GM19023 (cell line): ENCODE measurements at regions not wholly inside any gene's neighbourhood (a gene's known extent, or its start where the extent isn't known, plus 50 kb on each side); places are given as distances from the start of the nearest gene placed in this dataset.

Experiments used
- ATAC-seq: cut with Tn5 transposase; IDR thresholded peaks from one replicate; pipeline ENCODE4 v1.9.1; 2021; ENCODE audit warnings: mild to moderate bottlenecking, moderate library complexity; ENCODE audit not compliant: unreplicated experiment

- ATAC-seq = no peak
Observed at GRCh38 chr3:46146548-46146947, 61.6 kb downstream of the CCR1 start.

GRCh38 chr3:46146021-46146420 is 62.1 kb downstream of the CCR1 start:
- ATAC-seq = no peak

GRCh38 chr3:46145147-46145546 is 63.0 kb downstream of the CCR1 start:
- no peak for ATAC-seq

GRCh38 chr3:46143951-46144473 is 64.1 kb downstream of the CCR1 start:
- no peak for ATAC-seq

- no peak for ATAC-seq
Observed at GRCh38 chr3:46141813-46142212, 66.3 kb downstream of the CCR1 start.

- ATAC-seq = no peak
Observed at GRCh38 chr3:46138581-46138980, 69.5 kb downstream of the CCR1 start.

- no peak for ATAC-seq
Observed at GRCh38 chr3:46135475-46135874, 72.6 kb downstream of the CCR1 start.

- no peak for ATAC-seq
Observed at GRCh38 chr3:46133285-46133684, 74.8 kb downstream of the CCR1 start.

GRCh38 chr3:46132565-46132964 is 75.5 kb downstream of the CCR1 start:
- ATAC-seq = no peak

- no peak for ATAC-seq
Observed at GRCh38 chr3:46131884-46132450, 76.1 kb downstream of the CCR1 start.

GRCh38 chr3:46130631-46131310 is 77.3 kb downstream of the CCR1 start:
- ATAC-seq = no peak

- no peak for ATAC-seq
Observed at GRCh38 chr3:46129588-46130272, 78.4 kb downstream of the CCR1 start.

- no peak for ATAC-seq
Observed at GRCh38 chr3:46127503-46127902, 80.6 kb downstream of the CCR1 start.

GRCh38 chr3:46124216-46125177 is 83.6 kb downstream of the CCR1 start:
- no peak for ATAC-seq

GRCh38 chr3:46123646-46124045 is 84.5 kb downstream of the CCR1 start:
- ATAC-seq = no peak

- ATAC-seq = no peak
Observed at GRCh38 chr3:46122091-46122490, 86.0 kb downstream of the CCR1 start.

- no peak for ATAC-seq
Observed at GRCh38 chr3:46120983-46121382, 87.1 kb downstream of the CCR1 start.

GRCh38 chr3:46119709-46120498 is 88.2 kb downstream of the CCR1 start:
- no peak for ATAC-seq

- ATAC-seq = no peak
Observed at GRCh38 chr3:46119253-46119652, 88.9 kb downstream of the CCR1 start.

- no peak for ATAC-seq
Observed at GRCh38 chr3:46116996-46117395, 89.7 kb upstream of the XCR1 start.
